GM19328 (cell line): ENCODE measurements at regions not wholly inside any gene's neighbourhood (a gene's known extent, or its start where the extent isn't known, plus 50 kb on each side); places are given as distances from the start of the nearest gene placed in this dataset.

ENCODE experiments used
- ATAC-seq: cut with Tn5 transposase; IDR thresholded peaks from one replicate; pipeline ENCODE4 v1.9.1; 2021; ENCODE audit warnings: mild to moderate bottlenecking, moderate library complexity; ENCODE audit not compliant: unreplicated experiment

- no peak for ATAC-seq
Measured at GRCh38 chr4:156710365-156711192, 261.0 kb downstream of the PDGFC start.

GRCh38 chr4:156705311-156705710 lies 266.3 kb downstream of the PDGFC start:
- ATAC-seq: no peak

- ATAC-seq: no peak
Measured at GRCh38 chr4:156695163-156695562, 276.4 kb downstream of the PDGFC start.

- no peak for ATAC-seq
Measured at GRCh38 chr4:156694413-156694812, 277.2 kb downstream of the PDGFC start.

- ATAC-seq: no peak
Measured at GRCh38 chr4:156693557-156693956, 278.0 kb downstream of the PDGFC start.

- no peak for ATAC-seq
Measured at GRCh38 chr4:156692016-156692415, 279.6 kb downstream of the PDGFC start.

GRCh38 chr4:156690572-156690971 lies 281.0 kb downstream of the PDGFC start:
- no peak for ATAC-seq

GRCh38 chr4:156686120-156686519 lies 285.5 kb downstream of the PDGFC start:
- no peak for ATAC-seq

GRCh38 chr4:156685308-156685707 lies 286.3 kb downstream of the PDGFC start:
- ATAC-seq: no peak

GRCh38 chr4:156677656-156678055 lies 293.9 kb downstream of the PDGFC start:
- ATAC-seq: no peak

GRCh38 chr4:156677131-156677531 lies 294.5 kb downstream of the PDGFC start:
- no peak for ATAC-seq

GRCh38 chr4:156676116-156676851 lies 295.3 kb downstream of the PDGFC start:
- ATAC-seq: no peak

- ATAC-seq: no peak
Measured at GRCh38 chr4:156673483-156673882, 298.1 kb downstream of the PDGFC start.

GRCh38 chr4:156672492-156673305 lies 298.9 kb downstream of the PDGFC start:
- ATAC-seq: no peak

- no peak for ATAC-seq
Measured at GRCh38 chr4:156665780-156666366, 305.7 kb downstream of the PDGFC start.

- no peak for ATAC-seq
Measured at GRCh38 chr4:156663663-156664062, 307.9 kb downstream of the PDGFC start.

GRCh38 chr4:156662921-156663320 lies 308.7 kb downstream of the PDGFC start:
- no peak for ATAC-seq

- ATAC-seq: no peak
Measured at GRCh38 chr4:156661555-156661954, 310.0 kb downstream of the PDGFC start.

GRCh38 chr4:156660465-156660864 lies 311.1 kb downstream of the PDGFC start:
- no peak for ATAC-seq

- no peak for ATAC-seq
Measured at GRCh38 chr4:156659983-156660382, 311.6 kb downstream of the PDGFC start.

- no peak for ATAC-seq
Measured at GRCh38 chr4:156659570-156659969, 312.0 kb downstream of the PDGFC start.
